H1 (cell line): ENCODE measurements at regions not wholly inside any gene's neighbourhood (a gene's known extent, or its start where the extent isn't known, plus 50 kb on each side); places are given as distances from the start of the nearest gene placed in this dataset.

Experiments
- BACH1 ChIP-seq: IDR thresholded peaks from 2 replicates; pipeline ENCODE4 v1.6.1; 2012; ENCODE audit warnings: low read length, improper control_type of control experiment
- CEBPB ChIP-seq: IDR thresholded peaks from 2 replicates; pipeline ENCODE4 v1.6.1; 2012; ENCODE audit warnings: low read depth, low read length
- EGR1 ChIP-seq: IDR thresholded peaks from 2 replicates; pipeline ENCODE4 v1.6.1; 2011; ENCODE audit warnings: low read depth, low read length, borderline replicate concordance
- RAD21 ChIP-seq, 2 experiments: IDR thresholded peaks in 1 of 2; conservative IDR thresholded peaks in 1 of 2; 2 replicates each; pipeline ENCODE4 v1.6.1; 2011; ENCODE audit warnings: low read depth in 2 of 2, low read length in 2 of 2, improper control_type of control experiment in 1 of 2, inconsistent platforms in 1 of 2, mild to moderate bottlenecking in 1 of 2, moderate library complexity in 1 of 2
- SP4 ChIP-seq: IDR thresholded peaks from 2 replicates; pipeline ENCODE4 v1.6.1; 2012; ENCODE audit warnings: low read length, inconsistent platforms
- SRF ChIP-seq: IDR thresholded peaks from 2 replicates; pipeline ENCODE4 v1.6.1; 2011; ENCODE audit warnings: mild to moderate bottlenecking, low read depth, low read length, moderate library complexity

DNA sequence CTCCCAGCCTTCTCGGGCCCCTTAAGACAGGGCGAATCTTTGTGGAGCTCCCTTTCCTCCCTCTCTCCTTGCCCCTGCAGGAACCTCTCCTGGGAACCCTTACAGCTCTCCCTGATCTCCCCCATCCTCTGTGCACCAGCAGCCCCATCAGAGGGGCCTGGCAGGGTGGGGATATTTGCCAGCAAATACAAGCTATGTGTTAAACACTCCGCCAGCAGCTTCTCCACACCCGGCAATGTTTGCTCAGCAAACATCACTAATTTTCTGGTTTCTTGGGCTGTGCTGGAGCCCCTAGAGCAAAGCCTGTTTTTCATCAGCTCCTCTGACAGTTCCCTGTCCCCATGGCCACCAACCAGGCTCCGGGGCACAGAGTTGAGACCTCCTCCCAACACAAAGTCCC is 147.5 kb upstream of the LHX5 start (continued):
- no peak for TF ChIP-seq SRF
- no peak for TF ChIP-seq RAD21 (IDR thresholded peaks at IDR 0.05 in 1 of 2, conservative IDR thresholded peaks at IDR 0.05 in 1 of 2; ENCODE audit: low read depth in 2 of 2, low read length in 2 of 2)
- no peak for TF ChIP-seq CEBPB
- TF ChIP-seq SP4 = no peak
- TF ChIP-seq BACH1 = no peak
- TF ChIP-seq EGR1 = no peak
